CD14-positive monocyte (primary cell): ENCODE measurements at regions not wholly inside any gene's neighbourhood (a gene's known extent, or its start where the extent isn't known, plus 50 kb on each side); places are given as distances from the start of the nearest gene placed in this dataset.
A peak's percentile ranks its signal among the peaks of the same experiment; 100 is the strongest.

ENCODE experiments used
- DNase-seq, 3 donors: peaks; one replicate each; pipeline ENCODE4 v3.0.0-alpha.2; 2011 to 2022
- H2AFZ ChIP-seq: 2 replicates; pipeline ENCODE4 v1.6.0; 2012; ENCODE audit warnings: mild to moderate bottlenecking, low read depth, low read length, inconsistent platforms; ENCODE audit not compliant: insufficient read depth, poor library complexity, severe bottlenecking
- H3K27ac ChIP-seq, 2 donors: 1 replicate in 1 of 2; 2 replicates in 1 of 2; pipeline ENCODE4 v1.5.1; 2012 to 2013; ENCODE audit warnings: low read length in 2 of 2, control low read depth in 1 of 2, inconsistent platforms in 1 of 2, low read depth in 1 of 2, mild to moderate bottlenecking in 1 of 2
- H3K27me3 ChIP-seq, 2 donors: one replicate each; pipeline versions ENCODE4 v1.6.0 to v1.6.1; 2011 to 2013; ENCODE audit warnings: low read length in 2 of 2; ENCODE audit not compliant: control insufficient read depth in 2 of 2, insufficient read depth in 2 of 2
- H3K36me3 ChIP-seq, 2 donors: replicated peaks in 1 of 2; 1 replicate in 1 of 2; 2 replicates in 1 of 2; pipeline versions ENCODE4 v1.5.1 to v1.6.1; 2012 to 2013; ENCODE audit warnings: low read length in 2 of 2, control low read depth in 1 of 2, inconsistent platforms in 1 of 2, mild to moderate bottlenecking in 1 of 2; ENCODE audit not compliant: insufficient read depth in 2 of 2, control insufficient read depth in 1 of 2
- H3K4me1 ChIP-seq, 2 donors: 1 replicate in 1 of 2; 2 replicates in 1 of 2; pipeline versions ENCODE4 v1.5.1 to v1.6.1; 2012 to 2013; ENCODE audit warnings: low read length in 2 of 2, control low read depth in 1 of 2, inconsistent platforms in 1 of 2, mild to moderate bottlenecking in 1 of 2, moderate library complexity in 1 of 2; ENCODE audit not compliant: insufficient read depth in 2 of 2, control insufficient read depth in 1 of 2
- H3K4me2 ChIP-seq: replicated peaks from 2 replicates; pipeline ENCODE3; 2012; ENCODE audit warnings: low read length, moderate library complexity, mild to moderate bottlenecking; ENCODE audit not compliant: poor library complexity, severe bottlenecking; ENCODE audit errors: extremely low read depth
- H3K4me3 ChIP-seq, 3 experiments: fragments of 200-600 bp in 1 of 3; sonication (generic) in 1 of 3; replicated peaks in 1 of 3; 1 replicate in 2 of 3; 2 replicates in 1 of 3; pipeline ENCODE4 v1.5.1; 2011 to 2013; ENCODE audit warnings: low read length in 3 of 3, mild to moderate bottlenecking in 3 of 3, control low read depth in 2 of 3, low read depth in 2 of 3, inconsistent platforms in 1 of 3, moderate library complexity in 1 of 3
- H3K79me2 ChIP-seq: 2 replicates; pipeline ENCODE4 v1.6.0; 2012; ENCODE audit warnings: mild to moderate bottlenecking, control low read depth, inconsistent platforms, low read length, moderate library complexity; ENCODE audit not compliant: insufficient read depth
- H3K9ac ChIP-seq: 2 replicates; pipeline ENCODE4 v1.6.0; 2017; ENCODE audit warnings: low read length, mild to moderate bottlenecking; ENCODE audit not compliant: insufficient read depth, poor library complexity, severe bottlenecking
- H3K9me3 ChIP-seq, 2 donors: replicated peaks in 1 of 2; 1 replicate in 1 of 2; 2 replicates in 1 of 2; pipeline versions ENCODE4 v1.5.1 to v1.6.1; 2012 to 2013; ENCODE audit warnings: low read length in 2 of 2, control low read depth in 1 of 2; ENCODE audit not compliant: control insufficient read depth in 1 of 2, insufficient read depth in 1 of 2
- H4K20me1 ChIP-seq: 2 replicates; pipeline ENCODE4 v1.6.0; 2012; ENCODE audit warnings: mild to moderate bottlenecking, low read length, control low read depth, moderate library complexity; ENCODE audit not compliant: insufficient read depth
- H3K27ac Mint-ChIP-seq, 7 donors: one replicate each; pipeline ENCODE4 v1.8.0; 2020; ENCODE audit warnings: mild to moderate bottlenecking in 7 of 7, mixed read lengths in 7 of 7, moderate library complexity in 6 of 7, inconsistent platforms in 2 of 7
- H3K27me3 Mint-ChIP-seq, 3 donors: one replicate each; pipeline ENCODE4 v1.8.0; 2021 to 2022; ENCODE audit warnings: low read depth in 3 of 3, mild to moderate bottlenecking in 3 of 3, mixed read lengths in 3 of 3, moderate library complexity in 3 of 3, inconsistent platforms in 1 of 3
- H3K36me3 Mint-ChIP-seq, 2 donors: one replicate each; pipeline ENCODE4 v1.8.0; 2020; ENCODE audit warnings: mixed read lengths in 2 of 2, inconsistent platforms in 1 of 2, mild to moderate bottlenecking in 1 of 2
- H3K4me1 Mint-ChIP-seq: one replicate; pipeline ENCODE4 v1.8.0; 2020; ENCODE audit warnings: mild to moderate bottlenecking, mixed read lengths
- H3K4me3 Mint-ChIP-seq, 2 donors: one replicate each; pipeline ENCODE4 v1.8.0; 2020; ENCODE audit warnings: mild to moderate bottlenecking in 2 of 2, mixed read lengths in 2 of 2, moderate library complexity in 1 of 2
- H3K9me3 Mint-ChIP-seq, 7 donors: one replicate each; pipeline ENCODE4 v1.8.0; 2020 to 2022; ENCODE audit warnings: mixed read lengths in 7 of 7, mild to moderate bottlenecking in 6 of 7, moderate library complexity in 6 of 7, inconsistent platforms in 2 of 7
- CTCF ChIP-seq: fragments of 200-600 bp; IDR thresholded peaks from one replicate; pipeline ENCODE4 v1.8.0; 2022; ENCODE audit warnings: antibody characterized with exemption, mild to moderate bottlenecking
- WGBS: methylation state at CpG from one replicate; pipeline ENCODE4 v1.1.5; 2013; ENCODE audit warnings: missing lambda C conversion rate; ENCODE audit not compliant: insufficient coverage; 5-methylcytosine and 5-hydroxymethylcytosine counted together
- intact Hi-C, 2 donors: fragments of 100-400 bp; cut with micrococcal nuclease; formaldehyde crosslinking; loops; one replicate each; pipeline versions ENCODE4 v1.15.0 to v1.15.1; 2023

- Histone ChIP-seq H3K9me3 (no peaks in the 10 kb centered on the region), H3K9ac (no peak overlapping the region), H3K4me3 (no peak overlapping the region), H3K79me2 (no peaks in the 10 kb centered on the region), H3K27ac (no peak overlapping the region), H2AFZ (no peak overlapping the region), H4K20me1 (no peaks in the 10 kb centered on the region), H3K4me2 (no peak overlapping the region), H3K36me3 (no peaks in the 10 kb centered on the region), H3K4me1 (peaks cover 5% of the 10 kb centered on the region in 2 donors), H3K27me3 (no peaks in the 10 kb centered on the region)
- H3K36me3 Mint-ChIP-seq: no peaks in the 10 kb centered on the region
- H3K4me1 Mint-ChIP-seq: peaks cover 13% of the 10 kb centered on the region
- DNase-seq: no peak
- no peaks in the 10 kb centered on the region for H3K9me3 Mint-ChIP-seq
- TF ChIP-seq CTCF: no peak
- intact Hi-C loops: no loop called here
- H3K4me3 Mint-ChIP-seq: no peak overlapping the region
- 39% methylated on average over 2 of the region's 9 CpGs for WGBS
- peak overlapping the region in 1 of 7 donors; percentile 28 for H3K27ac Mint-ChIP-seq
- peaks cover 0 to 1% (median 1%) of the 10 kb centered on the region in 3 donors for H3K27me3 Mint-ChIP-seq
Observed at GRCh38 chr11:128324051-128324481, 263.3 kb downstream of the ETS1 start.

- no peaks in the 10 kb centered on the region for H3K36me3 ChIP-seq
- H3K27me3 Mint-ChIP-seq: peaks cover 0 to 1% (median 1%) of the 10 kb centered on the region in 3 donors
- no peak overlapping the region for H3K4me3 ChIP-seq
- H3K4me1 Mint-ChIP-seq: peaks cover 13% of the 10 kb centered on the region
- intact Hi-C loops: no loop called here
- peak overlapping the region in 1 of 7 donors; percentile 2 for H3K27ac Mint-ChIP-seq
- H2AFZ ChIP-seq: no peak overlapping the region
- no peaks in the 10 kb centered on the region for H3K79me2 ChIP-seq
- no peaks in the 10 kb centered on the region for H3K36me3 Mint-ChIP-seq
- H4K20me1 ChIP-seq: no peaks in the 10 kb centered on the region
- no peak for DNase-seq
- no peak overlapping the region for H3K4me2 ChIP-seq
- H3K4me3 Mint-ChIP-seq: no peak overlapping the region
- WGBS: 100% methylated on average over 1 of the region's 2 CpGs
- H3K9me3 ChIP-seq: no peaks in the 10 kb centered on the region
- H3K9me3 Mint-ChIP-seq: no peaks in the 10 kb centered on the region
- H3K27me3 ChIP-seq: no peaks in the 10 kb centered on the region
- no peak overlapping the region for H3K9ac ChIP-seq
- TF ChIP-seq CTCF: no peak
- no peak overlapping the region for H3K27ac ChIP-seq
- H3K4me1 ChIP-seq: peaks cover 9 to 10% of the 10 kb centered on the region in 2 donors
Observed at GRCh38 chr11:128323381-128323780, 264.0 kb downstream of the ETS1 start.
